D721Med (cell line): ENCODE measurements at regions not wholly inside any gene's neighbourhood (a gene's known extent, or its start where the extent isn't known, plus 50 kb on each side); places are given as distances from the start of the nearest gene placed in this dataset.
A peak's percentile ranks its signal among the peaks of the same experiment; 100 is the strongest.

ENCODE experiments used
- DNase-seq: peaks from one replicate; pipeline ENCODE4 v3.0.0; 2011; ENCODE audit warnings: low spot score; ENCODE audit not compliant: insufficient read length
- FAIRE-seq: peaks from 2 replicates; lab custom pipeline; 2011; peaks lifted over from hg19 to GRCh38; lab: Jason Lieb, UNC
- TF ChIP-seq, protein P1 (sequence below): IDR thresholded peaks from 2 replicates; pipeline ENCODE4 v1.5.1; 2012; ENCODE audit warnings: mild to moderate bottlenecking, control low read depth; ENCODE audit not compliant: insufficient read depth; ENCODE audit errors: missing control alignments

DNA sequence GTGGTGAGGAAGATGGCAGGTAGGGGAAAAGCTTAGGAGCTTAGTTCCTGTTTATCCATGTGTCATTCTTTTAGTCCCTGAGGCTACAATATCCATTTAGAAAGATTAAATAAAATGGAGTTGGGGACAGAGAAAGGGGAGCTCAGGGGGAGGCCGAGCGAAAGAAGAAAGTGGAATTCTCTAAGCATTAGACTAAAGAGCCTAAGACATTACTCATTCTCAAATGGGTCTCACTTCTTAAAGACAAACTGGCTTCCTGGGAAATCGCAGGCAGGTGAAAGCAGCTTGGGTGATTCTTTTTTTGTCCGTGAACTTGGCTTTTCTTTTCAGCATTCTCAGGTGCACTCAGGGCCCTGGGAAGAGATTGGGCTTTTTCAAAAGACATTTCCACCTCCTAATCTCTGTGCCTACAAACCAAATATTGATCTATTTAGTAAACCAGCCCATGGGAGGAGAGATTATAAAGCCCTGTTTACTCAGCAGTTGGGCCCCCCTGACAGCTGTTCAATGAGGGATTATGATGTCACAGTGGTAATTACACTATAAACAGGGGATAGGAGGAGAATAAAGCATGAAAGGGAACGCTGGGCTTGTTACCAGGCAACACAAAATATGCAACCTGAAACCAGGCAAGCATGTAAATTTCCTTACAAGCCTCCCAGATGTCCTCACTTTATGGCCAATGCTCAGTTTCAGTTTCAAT, 584.0 kb downstream of the ACTL7B start:
- no peak for FAIRE-seq
- TF ChIP-seq, protein P1, sequence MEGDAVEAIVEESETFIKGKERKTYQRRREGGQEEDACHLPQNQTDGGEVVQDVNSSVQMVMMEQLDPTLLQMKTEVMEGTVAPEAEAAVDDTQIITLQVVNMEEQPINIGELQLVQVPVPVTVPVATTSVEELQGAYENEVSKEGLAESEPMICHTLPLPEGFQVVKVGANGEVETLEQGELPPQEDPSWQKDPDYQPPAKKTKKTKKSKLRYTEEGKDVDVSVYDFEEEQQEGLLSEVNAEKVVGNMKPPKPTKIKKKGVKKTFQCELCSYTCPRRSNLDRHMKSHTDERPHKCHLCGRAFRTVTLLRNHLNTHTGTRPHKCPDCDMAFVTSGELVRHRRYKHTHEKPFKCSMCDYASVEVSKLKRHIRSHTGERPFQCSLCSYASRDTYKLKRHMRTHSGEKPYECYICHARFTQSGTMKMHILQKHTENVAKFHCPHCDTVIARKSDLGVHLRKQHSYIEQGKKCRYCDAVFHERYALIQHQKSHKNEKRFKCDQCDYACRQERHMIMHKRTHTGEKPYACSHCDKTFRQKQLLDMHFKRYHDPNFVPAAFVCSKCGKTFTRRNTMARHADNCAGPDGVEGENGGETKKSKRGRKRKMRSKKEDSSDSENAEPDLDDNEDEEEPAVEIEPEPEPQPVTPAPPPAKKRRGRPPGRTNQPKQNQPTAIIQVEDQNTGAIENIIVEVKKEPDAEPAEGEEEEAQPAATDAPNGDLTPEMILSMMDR = no peak
- peak; percentile 17 for DNase-seq

DNA sequence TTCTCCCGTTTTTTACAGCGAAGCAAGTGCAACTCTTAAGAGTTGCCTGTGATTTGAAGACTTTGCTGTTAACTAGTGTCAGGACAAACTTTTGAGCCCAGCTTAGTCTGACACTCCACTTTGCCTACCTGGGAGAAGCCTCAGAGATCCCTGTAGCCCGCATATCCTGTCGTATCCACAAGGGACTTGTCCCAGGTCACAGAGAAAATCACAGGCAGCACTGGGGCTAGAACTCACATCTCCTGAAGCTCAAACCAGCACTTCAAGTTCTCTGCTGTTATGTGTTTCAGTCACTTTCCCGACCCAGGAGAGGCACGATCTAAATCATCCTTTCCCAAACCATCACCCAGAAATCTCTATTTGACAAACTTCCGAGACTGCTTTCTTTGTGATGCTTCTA, 584.5 kb downstream of the ACTL7B start:
- DNase-seq = no peak
- TF ChIP-seq, protein P1 = no peak
- no peak for FAIRE-seq

DNA sequence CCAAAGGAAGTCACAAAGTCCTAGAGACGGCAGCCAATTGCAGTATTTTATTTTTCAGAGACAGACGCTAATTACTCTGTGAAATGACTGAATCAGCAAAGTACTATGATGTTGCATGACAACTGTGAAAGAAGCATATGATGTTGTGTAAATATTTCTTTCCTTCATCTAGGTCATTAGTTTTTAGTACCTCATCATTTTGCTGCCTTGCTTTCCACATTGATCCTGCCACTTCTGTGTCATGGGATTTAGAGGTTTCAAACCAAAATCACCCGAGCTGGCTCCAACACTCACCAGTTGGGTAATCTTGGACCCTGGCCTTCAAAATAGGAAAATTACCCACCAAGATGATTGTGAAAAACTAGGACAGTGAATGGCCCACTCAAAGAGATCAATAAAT, 585.2 kb downstream of the ACTL7B start:
- no peak for FAIRE-seq
- no peak for DNase-seq
- TF ChIP-seq, protein P1 = no peak

DNA sequence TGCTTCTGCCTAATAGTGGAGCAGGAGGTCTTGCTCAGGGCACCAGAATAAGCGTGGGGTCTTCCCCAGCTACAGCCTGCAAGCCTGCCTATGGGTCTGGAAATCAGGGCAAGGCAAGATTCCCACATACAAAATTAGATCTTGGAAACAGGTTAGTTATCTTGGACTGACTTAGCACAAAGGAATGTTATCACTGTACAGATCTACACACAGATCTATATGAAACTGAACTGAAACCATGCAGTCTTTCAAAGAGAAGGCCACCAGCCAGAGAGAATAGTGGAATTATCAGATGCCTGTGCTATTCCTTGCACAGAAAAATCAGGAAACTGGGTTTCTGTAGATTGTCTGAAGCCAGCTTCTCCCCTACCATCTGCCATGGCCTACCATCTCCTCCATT, 585.7 kb downstream of the ACTL7B start:
- DNase-seq (no peak), FAIRE-seq (no peak)
- TF ChIP-seq, protein P1 = no peak

DNA sequence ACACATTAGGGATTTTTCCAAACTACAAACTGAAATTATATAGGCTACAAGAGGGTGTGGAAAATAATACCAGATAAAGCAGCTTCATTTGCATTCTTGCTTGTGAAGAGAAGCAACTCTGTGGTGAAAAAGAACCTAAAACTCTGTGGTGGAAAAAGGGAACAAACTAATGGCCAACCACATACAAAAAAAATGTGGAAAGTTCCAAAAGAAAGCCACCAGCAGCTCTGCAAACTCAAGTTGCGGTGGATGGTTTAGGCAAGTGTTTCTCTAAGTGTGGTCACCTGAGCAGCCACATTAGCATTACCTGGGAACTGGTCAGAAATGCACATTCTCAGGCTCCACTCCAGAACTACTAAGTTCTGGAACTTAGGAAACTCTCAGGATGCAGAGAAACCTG, 586.4 kb downstream of the ACTL7B start:
- no peak for FAIRE-seq
- no peak for DNase-seq
- TF ChIP-seq, protein P1 = no peak

DNA sequence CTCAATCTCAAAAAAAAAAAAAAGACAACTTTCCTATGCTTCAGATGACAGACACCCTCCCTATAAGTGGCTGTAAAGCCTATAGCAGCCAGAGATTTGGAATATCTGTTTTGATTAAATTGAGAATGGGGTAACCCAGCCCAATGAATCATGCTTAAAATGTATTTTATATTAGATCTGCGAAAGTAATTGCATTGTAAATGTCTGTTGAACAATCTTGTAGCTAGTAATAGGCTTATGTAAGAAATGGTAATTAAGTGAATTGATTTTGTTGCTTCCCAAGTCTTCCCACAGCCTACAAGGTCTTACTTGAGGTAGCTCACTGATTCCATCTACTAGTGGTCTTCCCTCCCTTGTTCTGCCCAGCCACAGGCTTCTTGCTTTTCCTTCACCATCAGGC, 590.7 kb downstream of the ACTL7B start:
- TF ChIP-seq, protein P1 = no peak
- no peak for DNase-seq

DNA sequence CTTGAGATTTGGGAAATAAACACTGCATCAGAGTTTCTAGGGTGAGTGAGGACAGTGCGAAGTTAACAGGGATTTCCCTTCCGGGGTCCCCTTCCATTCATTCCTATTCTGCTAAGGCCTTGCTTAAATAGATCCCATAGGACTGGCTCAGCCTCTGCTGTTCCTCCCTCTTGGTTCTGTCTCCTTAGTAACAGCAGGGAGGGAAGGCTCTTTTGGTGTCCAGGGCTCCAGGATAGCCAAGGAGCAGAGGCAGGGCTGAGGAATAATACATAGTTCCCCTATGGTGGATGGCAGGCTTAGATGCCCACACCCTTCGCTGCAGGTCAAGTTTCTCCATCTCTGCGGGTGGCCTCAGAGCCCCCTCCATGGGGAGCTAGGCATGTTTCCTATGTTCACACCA, 591.7 kb downstream of the ACTL7B start:
- FAIRE-seq (no peak), DNase-seq (no peak)
- TF ChIP-seq, protein P1 = no peak

More for the DNA sequence above, 590.7 kb downstream of the ACTL7B start:
- no peak for FAIRE-seq
